Prostate gland (tissue), 2 donors: ENCODE measurements at regions not wholly inside any gene's neighbourhood (a gene's known extent, or its start where the extent isn't known, plus 50 kb on each side); places are given as distances from the start of the nearest gene placed in this dataset.
"Not testable (repeated sequence)": the region's sequence is repeated elsewhere in the genome, so short reads cannot be mapped to it uniquely, and the experiment has no call there.

ENCODE experiments used
- POLR2A ChIP-seq: fragments of 450-650 bp; IDR thresholded peaks from one replicate; pipeline ENCODE4 v1.6.1; 2016; ENCODE audit warnings: antibody characterized with exemption, mild to moderate bottlenecking
- TF ChIP-seq, protein P1 (sequence below), 4 experiments: fragments of 200-600 bp in 2 of 4; fragments of 450-650 bp in 2 of 4; sonication (generic) in 2 of 4; IDR thresholded peaks; 1 replicate in 3 of 4; 2 replicates in 1 of 4; pipeline ENCODE4 v1.5.1; 2016 to 2019; ENCODE audit warnings: antibody characterized with exemption in 4 of 4, mild to moderate bottlenecking in 2 of 4, moderate library complexity in 2 of 4

DNA sequence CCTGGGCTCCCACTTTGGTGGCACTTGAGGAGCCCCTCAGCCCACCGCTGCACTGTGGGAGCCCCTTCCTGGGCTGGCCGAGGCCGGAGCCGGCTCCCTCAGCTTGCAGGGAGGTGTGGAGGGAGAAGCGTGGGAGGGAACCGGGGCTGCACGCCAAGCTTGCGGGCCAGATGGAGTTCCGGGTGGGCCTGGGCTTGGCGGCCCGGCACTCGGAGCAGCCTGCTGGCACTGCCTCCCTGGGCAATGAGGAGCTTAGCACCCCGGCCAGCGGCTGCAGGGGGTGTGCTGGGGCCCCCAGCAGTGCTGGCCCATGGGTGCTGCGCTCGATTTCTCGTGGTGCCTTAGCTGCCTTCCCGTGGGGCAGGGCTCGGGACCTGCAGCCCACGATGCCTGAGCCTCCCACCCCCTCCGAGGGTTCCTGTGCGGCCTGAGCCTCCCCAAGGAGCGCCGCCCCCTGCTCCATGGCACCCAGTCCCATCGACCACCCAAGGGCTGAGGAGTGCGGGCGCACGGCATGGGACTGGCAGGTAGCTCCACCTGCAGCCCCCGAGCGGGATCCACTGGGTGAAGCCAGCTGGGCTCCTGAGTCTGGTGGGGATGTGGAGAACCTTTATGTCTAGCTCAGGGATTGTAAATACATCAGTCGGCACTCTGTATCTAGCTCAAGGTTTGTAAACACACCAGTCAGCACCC, 1068.5 kb downstream of the ROBO2 start:
- TF ChIP-seq, protein P1, sequence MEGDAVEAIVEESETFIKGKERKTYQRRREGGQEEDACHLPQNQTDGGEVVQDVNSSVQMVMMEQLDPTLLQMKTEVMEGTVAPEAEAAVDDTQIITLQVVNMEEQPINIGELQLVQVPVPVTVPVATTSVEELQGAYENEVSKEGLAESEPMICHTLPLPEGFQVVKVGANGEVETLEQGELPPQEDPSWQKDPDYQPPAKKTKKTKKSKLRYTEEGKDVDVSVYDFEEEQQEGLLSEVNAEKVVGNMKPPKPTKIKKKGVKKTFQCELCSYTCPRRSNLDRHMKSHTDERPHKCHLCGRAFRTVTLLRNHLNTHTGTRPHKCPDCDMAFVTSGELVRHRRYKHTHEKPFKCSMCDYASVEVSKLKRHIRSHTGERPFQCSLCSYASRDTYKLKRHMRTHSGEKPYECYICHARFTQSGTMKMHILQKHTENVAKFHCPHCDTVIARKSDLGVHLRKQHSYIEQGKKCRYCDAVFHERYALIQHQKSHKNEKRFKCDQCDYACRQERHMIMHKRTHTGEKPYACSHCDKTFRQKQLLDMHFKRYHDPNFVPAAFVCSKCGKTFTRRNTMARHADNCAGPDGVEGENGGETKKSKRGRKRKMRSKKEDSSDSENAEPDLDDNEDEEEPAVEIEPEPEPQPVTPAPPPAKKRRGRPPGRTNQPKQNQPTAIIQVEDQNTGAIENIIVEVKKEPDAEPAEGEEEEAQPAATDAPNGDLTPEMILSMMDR (IDR thresholded peaks at IDR 0.05) = not testable (repeated sequence)
- not testable (repeated sequence) for TF ChIP-seq POLR2A
